H9 (cell line): ENCODE measurements at regions not wholly inside any gene's neighbourhood (a gene's known extent, or its start where the extent isn't known, plus 50 kb on each side); places are given as distances from the start of the nearest gene placed in this dataset.

ENCODE experiments used
- DNase-seq: peaks from one replicate; pipeline ENCODE4 v3.0.0-alpha.2; 2017
- H2AFZ ChIP-seq: one replicate; pipeline ENCODE4 v1.6.1; 2013; ENCODE audit warnings: mild to moderate bottlenecking, low read length, control low read depth, moderate library complexity
- H2AK5ac ChIP-seq: 2 replicates; pipeline ENCODE4 v1.6.1; 2013; ENCODE audit warnings: low read length, control low read depth, mixed read lengths; ENCODE audit not compliant: insufficient read length
- H2BK120ac ChIP-seq: one replicate; pipeline ENCODE4 v1.6.1; 2013; ENCODE audit warnings: low read depth, mild to moderate bottlenecking, low read length, control low read depth, inconsistent platforms; ENCODE audit not compliant: poor library complexity, severe bottlenecking
- H2BK12ac ChIP-seq: 2 replicates; pipeline ENCODE4 v1.6.1; 2013; ENCODE audit warnings: low read length, control low read depth, mixed read lengths, low read depth; ENCODE audit not compliant: insufficient read length
- H2BK15ac ChIP-seq: 2 replicates; pipeline ENCODE4 v1.6.1; 2013; ENCODE audit warnings: low read depth, low read length, control low read depth
- H2BK20ac ChIP-seq: one replicate; pipeline ENCODE4 v1.6.1; 2013; ENCODE audit warnings: low read depth, mild to moderate bottlenecking, low read length, control low read depth, inconsistent platforms; ENCODE audit not compliant: poor library complexity, severe bottlenecking
- H2BK5ac ChIP-seq: 2 replicates; pipeline ENCODE4 v1.6.1; 2013; ENCODE audit warnings: low read length, control low read depth, mixed read lengths; ENCODE audit not compliant: insufficient read length
- H3K14ac ChIP-seq: 2 replicates; pipeline ENCODE4 v1.6.1; 2013; ENCODE audit warnings: low read length, control low read depth; ENCODE audit not compliant: insufficient read depth
- H3K18ac ChIP-seq: 2 replicates; pipeline ENCODE4 v1.6.1; 2013; ENCODE audit warnings: low read depth, mild to moderate bottlenecking, mixed read lengths, low read length, control low read depth; ENCODE audit not compliant: insufficient read length
- H3K23ac ChIP-seq: 2 replicates; pipeline ENCODE4 v1.6.1; 2013; ENCODE audit warnings: low read length, control low read depth, mixed read lengths, low read depth; ENCODE audit not compliant: insufficient read length
- H3K23me2 ChIP-seq: 2 replicates; pipeline ENCODE4 v1.6.1; 2013; ENCODE audit warnings: low read depth, mild to moderate bottlenecking, mixed read lengths, low read length, control low read depth; ENCODE audit not compliant: insufficient read length, poor library complexity, severe bottlenecking
- H3K27ac ChIP-seq: 2 replicates; pipeline ENCODE4 v1.5.1; 2013; ENCODE audit warnings: low read length, control low read depth, mixed read lengths, low read depth; ENCODE audit not compliant: insufficient read length
- H3K27me3 ChIP-seq: 2 replicates; pipeline ENCODE4 v1.6.1; 2013; ENCODE audit warnings: low read length, control low read depth, inconsistent platforms; ENCODE audit not compliant: insufficient read depth
- H3K4ac ChIP-seq: 2 replicates; pipeline ENCODE4 v1.6.1; 2013; ENCODE audit warnings: low read depth, mild to moderate bottlenecking, control low read depth, inconsistent platforms, low read length, moderate library complexity
- H3K4me1 ChIP-seq: 2 replicates; pipeline ENCODE4 v1.6.1; 2013; ENCODE audit warnings: low read length, control low read depth, inconsistent platforms; ENCODE audit not compliant: insufficient read depth
- H3K4me2 ChIP-seq: 2 replicates; pipeline ENCODE4 v1.6.1; 2013; ENCODE audit warnings: low read length, control low read depth, mixed read lengths; ENCODE audit not compliant: insufficient read length, insufficient read depth
- H3K56ac ChIP-seq: 2 replicates; pipeline ENCODE4 v1.6.1; 2013; ENCODE audit warnings: low read depth, mild to moderate bottlenecking, mixed read lengths, low read length, control low read depth; ENCODE audit not compliant: insufficient read length
- H3K79me1 ChIP-seq: 2 replicates; pipeline ENCODE4 v1.6.1; 2013; ENCODE audit warnings: low read depth, mild to moderate bottlenecking, moderate library complexity, low read length, control low read depth, inconsistent platforms; ENCODE audit not compliant: insufficient read depth, poor library complexity, severe bottlenecking
- H3K79me2 ChIP-seq: 2 replicates; pipeline ENCODE4 v1.6.1; 2013; ENCODE audit warnings: low read length, control low read depth, inconsistent platforms; ENCODE audit not compliant: insufficient read depth
- H3K9ac ChIP-seq: 2 replicates; pipeline ENCODE4 v1.6.1; 2013; ENCODE audit warnings: low read length, control low read depth, mixed read lengths; ENCODE audit not compliant: insufficient read length; ENCODE audit errors: extremely low read depth
- H3K9me3 ChIP-seq: one replicate; pipeline ENCODE4 v1.6.1; 2013; ENCODE audit warnings: low read depth, low read length, inconsistent platforms; ENCODE audit not compliant: control insufficient read depth
- H3T11ph ChIP-seq: one replicate; pipeline ENCODE4 v1.6.1; 2013; ENCODE audit warnings: mild to moderate bottlenecking, low read length, control low read depth, inconsistent platforms
- H4K20me1 ChIP-seq: one replicate; pipeline ENCODE4 v1.6.1; 2013; ENCODE audit not compliant: control insufficient read depth, insufficient read length, insufficient read depth
- H4K5ac ChIP-seq: 2 replicates; pipeline ENCODE4 v1.6.1; 2013; ENCODE audit warnings: low read depth, mild to moderate bottlenecking, mixed read lengths, low read length, control low read depth; ENCODE audit not compliant: insufficient read length
- H4K8ac ChIP-seq: replicated peaks from 2 replicates; pipeline ENCODE4 v1.6.1; 2013; ENCODE audit warnings: low read length, control low read depth, mixed read lengths, low read depth; ENCODE audit not compliant: insufficient read length
- H4K91ac ChIP-seq: 2 replicates; pipeline ENCODE4 v1.6.1; 2013; ENCODE audit warnings: low read depth, mild to moderate bottlenecking, moderate library complexity, mixed read lengths, low read length, control low read depth; ENCODE audit not compliant: insufficient read length
- H3K27ac Mint-ChIP-seq, 3 experiments: 2 replicates in 2 of 3; 3 replicates in 1 of 3; pipeline ENCODE4 v1.8.0; 2020 to 2021; ENCODE audit warnings: mixed read lengths in 3 of 3, mild to moderate bottlenecking in 1 of 3, moderate library complexity in 1 of 3
- H3K27me3 Mint-ChIP-seq: 2 replicates; pipeline ENCODE4 v1.8.0; 2021; ENCODE audit warnings: low read depth, mild to moderate bottlenecking, moderate library complexity, mixed read lengths
- H3K36me3 Mint-ChIP-seq, 3 experiments: 2 replicates in 2 of 3; 3 replicates in 1 of 3; pipeline ENCODE4 v1.8.0; 2020 to 2021; ENCODE audit warnings: low read depth in 3 of 3, mixed read lengths in 3 of 3; ENCODE audit not compliant: insufficient read depth in 1 of 3
- H3K4me1 Mint-ChIP-seq, 2 experiments: 2 replicates each; pipeline ENCODE4 v1.8.0; 2020; ENCODE audit warnings: mixed read lengths in 2 of 2
- H3K4me3 Mint-ChIP-seq, 2 experiments: 2 replicates in 1 of 2; 3 replicates in 1 of 2; pipeline ENCODE4 v1.8.0; 2020 to 2021; ENCODE audit warnings: mild to moderate bottlenecking in 2 of 2, mixed read lengths in 2 of 2, moderate library complexity in 1 of 2
- H3K9me3 Mint-ChIP-seq, 2 experiments: 2 replicates in 1 of 2; 3 replicates in 1 of 2; pipeline ENCODE4 v1.8.0; 2020; ENCODE audit warnings: mild to moderate bottlenecking in 2 of 2, mixed read lengths in 2 of 2, moderate library complexity in 1 of 2
- WGBS: extraction: QIAGEN DNeasy Blood & Tissue Kit; methylation state at CpG from one replicate; pipeline ENCODE4 v1.1.7; 2013; ENCODE audit warnings: missing lambda C conversion rate, low lambda C conversion rate, mixed read lengths; ENCODE audit not compliant: insufficient read length; ENCODE audit errors: extremely low coverage; 5-methylcytosine and 5-hydroxymethylcytosine counted together
- TF ChIP-seq, protein P1 (sequence below): fragments of 200-600 bp; sonication (generic); conservative IDR thresholded peaks from 3 replicates; pipeline ENCODE4 v1.8.0; 2021; ENCODE audit warnings: antibody characterized with exemption, mild to moderate bottlenecking

DNA sequence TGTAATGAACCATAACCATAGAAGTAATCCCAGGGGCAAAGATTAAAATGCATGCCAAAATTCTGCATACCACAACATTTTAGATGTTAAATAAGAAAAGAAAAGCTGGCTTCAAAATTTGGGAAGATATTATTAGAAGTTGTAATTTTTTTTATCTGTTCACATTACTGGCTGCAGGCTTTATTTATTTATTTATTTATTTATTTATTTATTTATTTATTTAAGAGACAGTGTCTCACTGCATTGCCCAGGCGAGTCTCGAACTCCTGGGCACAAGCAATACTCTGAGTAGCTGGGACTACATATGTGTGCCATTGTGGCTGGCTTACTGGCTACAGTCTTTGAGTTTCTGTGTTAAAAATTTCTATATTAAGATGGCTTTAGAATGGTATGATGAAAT lies 66.5 kb upstream of the PNPT1 start:
- no peaks in the 10 kb centered on the region for H3K79me2 ChIP-seq
- H3K9me3 ChIP-seq: no peaks in the 10 kb centered on the region
- H3K56ac ChIP-seq: no peak overlapping the region
- H3K23ac ChIP-seq: no peak overlapping the region
- no CpG with 5 or more reads among the region's 2 CpGs for WGBS
- H2BK20ac ChIP-seq: no peak overlapping the region
- H2AFZ ChIP-seq: no peak overlapping the region
- no peak overlapping the region for H2AK5ac ChIP-seq
- H4K8ac ChIP-seq: no peak overlapping the region
- H3K4me1 ChIP-seq: no peaks in the 10 kb centered on the region; the same call in 1 of the 2 replicates
- Mint-ChIP-seq H3K36me3 (no peaks in the 10 kb centered on the region), H3K27ac (no peak overlapping the region), H3K9me3 (no peaks in the 10 kb centered on the region), H3K4me1 (peaks cover 10 to 11% of the 10 kb centered on the region in 2 experiments), H3K27me3 (no peaks in the 10 kb centered on the region; the same call in 1 of the 2 replicates), H3K4me3 (no peak overlapping the region)
- H3K79me1 ChIP-seq: no peaks in the 10 kb centered on the region
- DNase-seq: no peak
- H4K5ac ChIP-seq: no peak overlapping the region
- no peak overlapping the region for H3K9ac ChIP-seq
- H3K14ac ChIP-seq: no peak overlapping the region
- no peaks in the 10 kb centered on the region for H3K27me3 ChIP-seq
- H2BK5ac ChIP-seq: no peak overlapping the region
- H3T11ph ChIP-seq: no peak overlapping the region
- no peaks in the 10 kb centered on the region for H3K23me2 ChIP-seq
- H3K4ac ChIP-seq: no peak overlapping the region
- no peak overlapping the region for H3K18ac ChIP-seq
- no peak overlapping the region for H2BK120ac ChIP-seq
- no peak overlapping the region for H3K27ac ChIP-seq
- no peak overlapping the region for H4K91ac ChIP-seq
- H4K20me1 ChIP-seq: no peaks in the 10 kb centered on the region
- no peak overlapping the region for H2BK12ac ChIP-seq
- no peak overlapping the region for H2BK15ac ChIP-seq
- TF ChIP-seq, protein P1, sequence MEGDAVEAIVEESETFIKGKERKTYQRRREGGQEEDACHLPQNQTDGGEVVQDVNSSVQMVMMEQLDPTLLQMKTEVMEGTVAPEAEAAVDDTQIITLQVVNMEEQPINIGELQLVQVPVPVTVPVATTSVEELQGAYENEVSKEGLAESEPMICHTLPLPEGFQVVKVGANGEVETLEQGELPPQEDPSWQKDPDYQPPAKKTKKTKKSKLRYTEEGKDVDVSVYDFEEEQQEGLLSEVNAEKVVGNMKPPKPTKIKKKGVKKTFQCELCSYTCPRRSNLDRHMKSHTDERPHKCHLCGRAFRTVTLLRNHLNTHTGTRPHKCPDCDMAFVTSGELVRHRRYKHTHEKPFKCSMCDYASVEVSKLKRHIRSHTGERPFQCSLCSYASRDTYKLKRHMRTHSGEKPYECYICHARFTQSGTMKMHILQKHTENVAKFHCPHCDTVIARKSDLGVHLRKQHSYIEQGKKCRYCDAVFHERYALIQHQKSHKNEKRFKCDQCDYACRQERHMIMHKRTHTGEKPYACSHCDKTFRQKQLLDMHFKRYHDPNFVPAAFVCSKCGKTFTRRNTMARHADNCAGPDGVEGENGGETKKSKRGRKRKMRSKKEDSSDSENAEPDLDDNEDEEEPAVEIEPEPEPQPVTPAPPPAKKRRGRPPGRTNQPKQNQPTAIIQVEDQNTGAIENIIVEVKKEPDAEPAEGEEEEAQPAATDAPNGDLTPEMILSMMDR: no peak
- H3K4me2 ChIP-seq: no peak overlapping the region
